PC-3 (cell line): ENCODE measurements at regions not wholly inside any gene's neighbourhood (a gene's known extent, or its start where the extent isn't known, plus 50 kb on each side); places are given as distances from the start of the nearest gene placed in this dataset.

Source experiments
- ATAC-seq: fragments of 200-7000 bp; cut with Tn5 transposase; 2 replicates; pipeline ENCODE4 v1.9.1; 2020; ENCODE audit warnings: mild to moderate bottlenecking, moderate library complexity
- BruUV-seq: library from RNA; stranded (reverse); fragments of 400-500 nt; replicated peaks from 2 replicates; lab custom pipeline; 2021; lab: Mats Ljungman, UMichigan
- CTCF ChIA-PET: fragments of 300-600 bp; sonication (Branson Sonifier 250); formaldehyde crosslinking; loops from one replicate; lab custom pipeline; 2022; ENCODE audit warnings: antibody characterized with exemption; lab: Charles Lee
- POLR2A ChIA-PET: fragments of 300-600 bp; sonication (Branson Sonifier 250); formaldehyde crosslinking; loops from one replicate; lab custom pipeline; 2022; ENCODE audit warnings: antibody characterized with exemption; ENCODE audit not compliant: unreplicated experiment; lab: Charles Lee
- DNase-seq: peaks from one replicate; pipeline ENCODE4 v3.0.0-alpha.2; 2015
- H2AFZ ChIP-seq: fragments of 300-600 bp; sonication (generic); 2 replicates; pipeline ENCODE4 v1.6.0; 2016; ENCODE audit warnings: antibody characterized with exemption, low read length
- H3F3A ChIP-seq: fragments of 300-600 bp; sonication (generic); one replicate; pipeline ENCODE4 v1.6.0; 2017; ENCODE audit warnings: antibody characterized with exemption, low read length, control low read depth, mild to moderate bottlenecking; ENCODE audit not compliant: unreplicated experiment
- H3K27ac ChIP-seq: fragments of 300-600 bp; sonication (generic); 2 replicates; pipeline ENCODE4 v1.5.1; 2016; ENCODE audit warnings: mild to moderate bottlenecking, low read length
- H3K27me3 ChIP-seq: fragments of 300-600 bp; sonication (generic); 2 replicates; pipeline ENCODE4 v1.6.1; 2016; ENCODE audit warnings: low read length, mixed read lengths
- H3K36me3 ChIP-seq: fragments of 300-600 bp; sonication (generic); 2 replicates; pipeline ENCODE4 v1.6.1; 2016; ENCODE audit warnings: low read depth, mixed run types, low read length, mixed read lengths
- H3K4me1 ChIP-seq: fragments of 300-600 bp; sonication (generic); 2 replicates; pipeline ENCODE4 v1.5.1; 2016; ENCODE audit warnings: low read length; ENCODE audit not compliant: insufficient read depth
- H3K4me2 ChIP-seq: fragments of 300-600 bp; sonication (generic); 2 replicates; pipeline ENCODE4 v1.6.0; 2016; ENCODE audit warnings: low read length
- H3K4me3 ChIP-seq: fragments of 300-600 bp; sonication (generic); 2 replicates; pipeline ENCODE4 v1.5.1; 2016; ENCODE audit warnings: mild to moderate bottlenecking, low read length, mixed read lengths
- H3K79me2 ChIP-seq: fragments of 300-600 bp; sonication (generic); 2 replicates; pipeline ENCODE4 v1.6.1; 2017; ENCODE audit warnings: low read length, mixed read lengths
- H3K9ac ChIP-seq: fragments of 300-600 bp; sonication (generic); 2 replicates; pipeline ENCODE4 v1.6.0; 2016; ENCODE audit warnings: mild to moderate bottlenecking, low read length
- H3K9me2 ChIP-seq: fragments of 300-600 bp; sonication (generic); replicated peaks from 2 replicates; pipeline ENCODE4 v1.6.1; 2016; ENCODE audit warnings: mixed run types, low read length, mixed read lengths
- H3K9me3 ChIP-seq: fragments of 300-600 bp; sonication (generic); 2 replicates; pipeline ENCODE4 v1.6.1; 2016; ENCODE audit warnings: low read length, mixed read lengths
- H4K20me1 ChIP-seq: fragments of 300-600 bp; sonication (generic); 2 replicates; pipeline ENCODE4 v1.6.1; 2016; ENCODE audit warnings: low read length, mixed read lengths
- EZH2 ChIP-seq: fragments of 300-600 bp; sonication (generic); IDR thresholded peaks from one replicate; pipeline ENCODE4 v1.6.1; 2017; ENCODE audit warnings: antibody characterized with exemption, mild to moderate bottlenecking, low read length; ENCODE audit not compliant: unreplicated experiment
- EZH2phosphoT487 ChIP-seq: fragments of 300-600 bp; sonication (generic); IDR thresholded peaks from 2 replicates; pipeline ENCODE4 v1.6.1; 2018; ENCODE audit warnings: mild to moderate bottlenecking, antibody characterized with exemption, low read length, borderline replicate concordance
- intact Hi-C: fragments of 100-400 bp; cut with micrococcal nuclease; formaldehyde crosslinking; loops from 2 replicates; pipeline ENCODE4 v1.9.0; 2023
- TF ChIP-seq, protein P1 (sequence below): fragments of 300-600 bp; sonication (generic); conservative IDR thresholded peaks from 2 replicates; pipeline ENCODE4 v1.5.1; 2017; ENCODE audit warnings: antibody characterized with exemption, low read depth, mild to moderate bottlenecking, low read length

DNA sequence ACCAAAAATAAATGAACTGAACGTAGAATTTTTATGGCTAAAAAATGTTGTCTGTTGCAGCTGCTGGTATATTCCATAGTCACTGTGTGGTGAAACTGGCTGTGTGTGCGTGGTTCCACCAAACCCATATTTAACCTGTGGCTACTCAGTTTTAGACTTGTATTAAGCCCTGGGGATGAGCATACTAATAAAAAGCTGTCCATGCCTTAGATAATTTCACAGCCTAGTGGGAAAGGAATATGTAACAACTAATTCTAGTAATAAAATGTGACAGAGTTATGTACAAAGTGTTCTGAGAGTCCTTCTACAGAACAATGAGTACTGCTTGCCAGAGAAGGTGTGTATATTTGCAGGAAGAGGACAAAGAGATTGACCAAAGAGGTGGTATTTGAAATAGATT is 125.5 kb downstream of the TMTC3 start:
- no peak overlapping the region for H3K4me3 ChIP-seq
- H3K27me3 ChIP-seq, result no peaks in the 10 kb centered on the region
- H3K4me1 ChIP-seq, result no peaks in the 10 kb centered on the region
- H4K20me1 ChIP-seq, result no peaks in the 10 kb centered on the region
- no peak overlapping the region for H3K4me2 ChIP-seq
- DNase-seq (no peak), ATAC-seq (no peak)
- no peak overlapping the region for H2AFZ ChIP-seq
- no peak overlapping the region for H3K27ac ChIP-seq
- CTCF ChIA-PET, result no interaction called here
- H3K9me2 ChIP-seq, result no peaks in the 10 kb centered on the region
- no peak for TF ChIP-seq EZH2
- no peak for TF ChIP-seq EZH2phosphoT487
- TF ChIP-seq, protein P1, sequence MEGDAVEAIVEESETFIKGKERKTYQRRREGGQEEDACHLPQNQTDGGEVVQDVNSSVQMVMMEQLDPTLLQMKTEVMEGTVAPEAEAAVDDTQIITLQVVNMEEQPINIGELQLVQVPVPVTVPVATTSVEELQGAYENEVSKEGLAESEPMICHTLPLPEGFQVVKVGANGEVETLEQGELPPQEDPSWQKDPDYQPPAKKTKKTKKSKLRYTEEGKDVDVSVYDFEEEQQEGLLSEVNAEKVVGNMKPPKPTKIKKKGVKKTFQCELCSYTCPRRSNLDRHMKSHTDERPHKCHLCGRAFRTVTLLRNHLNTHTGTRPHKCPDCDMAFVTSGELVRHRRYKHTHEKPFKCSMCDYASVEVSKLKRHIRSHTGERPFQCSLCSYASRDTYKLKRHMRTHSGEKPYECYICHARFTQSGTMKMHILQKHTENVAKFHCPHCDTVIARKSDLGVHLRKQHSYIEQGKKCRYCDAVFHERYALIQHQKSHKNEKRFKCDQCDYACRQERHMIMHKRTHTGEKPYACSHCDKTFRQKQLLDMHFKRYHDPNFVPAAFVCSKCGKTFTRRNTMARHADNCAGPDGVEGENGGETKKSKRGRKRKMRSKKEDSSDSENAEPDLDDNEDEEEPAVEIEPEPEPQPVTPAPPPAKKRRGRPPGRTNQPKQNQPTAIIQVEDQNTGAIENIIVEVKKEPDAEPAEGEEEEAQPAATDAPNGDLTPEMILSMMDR, result no peak
- BruUV-seq, result no TSS peak
- H3K79me2 ChIP-seq, result no peaks in the 10 kb centered on the region
- H3F3A ChIP-seq, result no peaks in the 10 kb centered on the region
- intact Hi-C loops, result no loop called here
- no peaks in the 10 kb centered on the region for H3K36me3 ChIP-seq
- POLR2A ChIA-PET, result no interaction called here
- no peak overlapping the region for H3K9ac ChIP-seq
- no peaks in the 10 kb centered on the region for H3K9me3 ChIP-seq

DNA sequence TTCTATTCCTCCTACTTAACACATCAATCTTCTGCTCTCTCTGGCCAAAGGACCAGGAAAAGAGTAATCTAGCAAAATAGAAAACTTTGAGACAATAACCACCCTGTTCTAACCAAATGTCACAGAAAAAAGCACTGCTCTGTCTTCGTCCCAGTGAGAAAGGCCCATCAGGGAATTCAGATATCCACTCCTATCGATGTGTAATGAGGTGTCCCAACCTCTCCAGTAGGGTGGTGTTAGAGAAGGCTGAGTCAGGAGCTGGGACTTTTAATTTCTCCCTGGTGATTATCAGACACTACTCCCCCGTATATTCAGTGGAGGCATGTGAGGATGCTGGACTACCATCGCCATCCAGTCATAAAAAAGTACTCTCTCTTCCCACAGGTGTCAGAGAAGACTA is 130.3 kb downstream of the TMTC3 start:
- no peak overlapping the region for H3K9ac ChIP-seq
- H3F3A ChIP-seq, result no peaks in the 10 kb centered on the region
- ATAC-seq (no peak), DNase-seq (no peak)
- CTCF ChIA-PET, result no interaction called here
- H3K27me3 ChIP-seq, result no peaks in the 10 kb centered on the region
- H3K27ac ChIP-seq, result no peak overlapping the region
- no peaks in the 10 kb centered on the region for H4K20me1 ChIP-seq
- H3K36me3 ChIP-seq, result no peaks in the 10 kb centered on the region
- no peaks in the 10 kb centered on the region for H3K4me1 ChIP-seq
- H3K9me3 ChIP-seq, result no peaks in the 10 kb centered on the region
- H3K9me2 ChIP-seq, result no peaks in the 10 kb centered on the region
- H2AFZ ChIP-seq, result no peak overlapping the region
- POLR2A ChIA-PET, result no interaction called here
- H3K4me3 ChIP-seq, result no peak overlapping the region
- intact Hi-C loops, result no loop called here
- no peak overlapping the region for H3K4me2 ChIP-seq
- BruUV-seq, result no TSS peak
- TF ChIP-seq EZH2phosphoT487 (no peak), EZH2 (no peak)
- TF ChIP-seq, protein P1, result no peak
- H3K79me2 ChIP-seq, result no peaks in the 10 kb centered on the region

DNA sequence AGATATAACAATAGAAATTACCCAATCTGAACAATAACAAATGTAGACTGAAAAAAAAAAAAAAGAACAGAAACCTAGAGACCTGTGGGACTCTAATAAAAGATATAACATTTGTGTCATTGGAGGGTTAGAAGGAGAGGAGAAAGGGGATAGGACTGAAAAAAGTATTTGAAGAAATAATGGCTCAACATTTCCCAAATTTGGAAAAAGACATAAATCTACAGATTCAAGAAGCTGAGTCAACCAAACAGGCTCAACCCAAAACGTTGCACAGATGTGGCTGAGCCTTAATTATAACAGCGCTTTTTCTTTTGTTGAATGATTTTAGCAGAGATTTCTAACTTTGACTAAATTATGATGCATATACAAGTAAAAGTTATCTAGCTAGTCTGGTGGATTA is 131.3 kb downstream of the TMTC3 start:
- ChIA-PET CTCF (no interaction called here), POLR2A (no interaction called here)
- Histone ChIP-seq H3K27me3 (no peaks in the 10 kb centered on the region), H3K36me3 (no peaks in the 10 kb centered on the region), H3F3A (no peaks in the 10 kb centered on the region), H3K79me2 (no peaks in the 10 kb centered on the region), H3K9me3 (no peaks in the 10 kb centered on the region), H3K4me2 (no peak overlapping the region), H4K20me1 (no peaks in the 10 kb centered on the region), H3K27ac (no peak overlapping the region), H3K9ac (no peak overlapping the region), H3K9me2 (no peaks in the 10 kb centered on the region), H2AFZ (no peak overlapping the region), H3K4me3 (no peak overlapping the region), H3K4me1 (no peaks in the 10 kb centered on the region)
- BruUV-seq, result no TSS peak
- TF ChIP-seq EZH2phosphoT487 (no peak), EZH2 (no peak)
- TF ChIP-seq, protein P1, result no peak
- ATAC-seq, result no peak
- intact Hi-C loops, result no loop called here
- DNase-seq, result no peak
